GM19455 (cell line): ENCODE measurements at regions not wholly inside any gene's neighbourhood (a gene's known extent, or its start where the extent isn't known, plus 50 kb on each side); places are given as distances from the start of the nearest gene placed in this dataset.

Experiments used
- ATAC-seq: cut with Tn5 transposase; IDR thresholded peaks from one replicate; pipeline ENCODE4 v1.9.1; 2021; ENCODE audit not compliant: unreplicated experiment

DNA sequence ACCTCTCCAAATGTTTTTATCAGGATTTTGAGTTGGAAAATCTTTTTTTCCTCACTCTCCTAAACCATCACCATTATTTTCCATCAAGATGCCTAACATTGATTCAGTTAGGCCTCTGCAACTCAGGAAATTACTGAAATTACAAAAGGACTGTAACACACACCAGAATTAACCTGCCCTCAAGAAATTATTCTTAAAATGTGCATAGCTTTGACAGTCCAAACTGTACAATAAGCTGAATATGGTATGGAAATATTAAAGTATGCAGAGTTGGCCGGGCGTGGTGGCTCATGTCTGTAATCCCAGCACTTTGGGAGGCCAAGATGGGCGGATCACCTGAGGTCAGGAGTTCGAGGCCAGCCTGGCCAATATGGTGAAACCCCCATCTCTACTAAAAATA is 50.2 kb upstream of the PHLPP1 start:
- ATAC-seq = no peak
